ENCODE measurements at regions not wholly inside any gene's neighbourhood (a gene's known extent, or its start where the extent isn't known, plus 50 kb on each side); places are given as distances from the start of the nearest gene placed in this dataset.

GRCh38 chr16:6562986-6563385, 769.7 kb upstream of the RBFOX1 start:
- H3K27ac ChIP-seq (ENCODE audit: low read depth, low read length, poor library complexity, severe bottlenecking), result no peak overlapping the region
- POLR2A ChIA-PET, result interaction anchor here (1.1 kb wide), 1 partner anchor 26 kb away, joined by 3 read pairs; no protein-coding TSS in a partner anchor
- H3K9me3 ChIP-seq (ENCODE audit: low read length), result no peaks in the 10 kb centered on the region
- H3K4me2 ChIP-seq (ENCODE audit: low read length), result no peak overlapping the region
- CTCF ChIA-PET (ENCODE audit: unreplicated experiment), result no interaction called here
- no peak for DNase-seq (ENCODE audit: low spot score)
- H2AFZ ChIP-seq (ENCODE audit: low read length), result no peak overlapping the region
- H3K9me2 ChIP-seq (ENCODE audit: insufficient read depth, low read length), result no peaks in the 10 kb centered on the region
- no TSS peak for BruUV-seq (replicated peaks)
- H3K36me3 ChIP-seq (ENCODE audit: insufficient read depth, low read length), result no peaks in the 10 kb centered on the region
- no peaks in the 10 kb centered on the region for H4K20me1 ChIP-seq (ENCODE audit: insufficient read depth, low read length)
- intact Hi-C loops (cut with micrococcal nuclease; ENCODE audit: unreplicated experiment), result no loop called here
- TF ChIP-seq CTCF (conservative IDR thresholded peaks at IDR 0.05; ENCODE audit: low read length) (no peak), EZH2phosphoT487 (IDR thresholded peaks at IDR 0.05; ENCODE audit: borderline replicate concordance, low read depth, low read length) (no peak)
- H3K79me2 ChIP-seq (ENCODE audit: insufficient read depth, low read depth, low read length), result no peaks in the 10 kb centered on the region
- H3K4me1 ChIP-seq (ENCODE audit: insufficient read depth, low read length, poor library complexity, severe bottlenecking), result no peaks in the 10 kb centered on the region
- no peak overlapping the region for H3K4me3 ChIP-seq (ENCODE audit: low read depth, low read length, poor library complexity, severe bottlenecking)

- H3K4me3 ChIP-seq (ENCODE audit: low read depth, low read length, poor library complexity, severe bottlenecking), result no peak overlapping the region
- H2AFZ ChIP-seq (ENCODE audit: low read length), result no peak overlapping the region
- H3K4me2 ChIP-seq (ENCODE audit: low read length), result no peak overlapping the region
- DNase-seq (ENCODE audit: low spot score), result no peak
- H4K20me1 ChIP-seq (ENCODE audit: insufficient read depth, low read length), result no peaks in the 10 kb centered on the region
- no peaks in the 10 kb centered on the region for H3K9me3 ChIP-seq (ENCODE audit: low read length)
- no TSS peak for BruUV-seq (replicated peaks)
- TF ChIP-seq CTCF (conservative IDR thresholded peaks at IDR 0.05; ENCODE audit: low read length) (no peak), EZH2phosphoT487 (IDR thresholded peaks at IDR 0.05; ENCODE audit: borderline replicate concordance, low read depth, low read length) (no peak)
- ChIA-PET POLR2A (no interaction called here), CTCF (ENCODE audit: unreplicated experiment) (no interaction called here)
- H3K79me2 ChIP-seq (ENCODE audit: insufficient read depth, low read depth, low read length), result no peaks in the 10 kb centered on the region
- intact Hi-C loops (cut with micrococcal nuclease; ENCODE audit: unreplicated experiment), result no loop called here
- H3K27ac ChIP-seq (ENCODE audit: low read depth, low read length, poor library complexity, severe bottlenecking), result no peak overlapping the region
- no peaks in the 10 kb centered on the region for H3K36me3 ChIP-seq (ENCODE audit: insufficient read depth, low read length)
- no peaks in the 10 kb centered on the region for H3K4me1 ChIP-seq (ENCODE audit: insufficient read depth, low read length, poor library complexity, severe bottlenecking)
- no peaks in the 10 kb centered on the region for H3K9me2 ChIP-seq (ENCODE audit: insufficient read depth, low read length)
Observed at GRCh38 chr16:6560306-6561100, 772.1 kb upstream of the RBFOX1 start.

GRCh38 chr16:6558661-6559060, 774.0 kb upstream of the RBFOX1 start:
- Histone ChIP-seq H3K9me2 (ENCODE audit: insufficient read depth, low read length) (no peaks in the 10 kb centered on the region), H3K36me3 (ENCODE audit: insufficient read depth, low read length) (no peaks in the 10 kb centered on the region), H4K20me1 (ENCODE audit: insufficient read depth, low read length) (no peaks in the 10 kb centered on the region), H3K4me3 (ENCODE audit: low read depth, low read length, poor library complexity, severe bottlenecking) (no peak overlapping the region), H3K9me3 (ENCODE audit: low read length) (no peaks in the 10 kb centered on the region), H3K4me1 (ENCODE audit: insufficient read depth, low read length, poor library complexity, severe bottlenecking) (no peaks in the 10 kb centered on the region), H3K79me2 (ENCODE audit: insufficient read depth, low read depth, low read length) (no peaks in the 10 kb centered on the region), H2AFZ (ENCODE audit: low read length) (no peak overlapping the region), H3K4me2 (ENCODE audit: low read length) (no peak overlapping the region), H3K27ac (ENCODE audit: low read depth, low read length, poor library complexity, severe bottlenecking) (no peak overlapping the region)
- DNase-seq (ENCODE audit: low spot score), result no peak
- BruUV-seq (replicated peaks), result no TSS peak
- intact Hi-C loops (cut with micrococcal nuclease; ENCODE audit: unreplicated experiment), result no loop called here
- ChIA-PET CTCF (ENCODE audit: unreplicated experiment) (no interaction called here), POLR2A (no interaction called here)
- no peak for TF ChIP-seq EZH2phosphoT487 (IDR thresholded peaks at IDR 0.05; ENCODE audit: borderline replicate concordance, low read depth, low read length)
- TF ChIP-seq CTCF (conservative IDR thresholded peaks at IDR 0.05; ENCODE audit: low read length), result no peak
